ENCODE measurements at regions not wholly inside any gene's neighbourhood (a gene's known extent, or its start where the extent isn't known, plus 50 kb on each side); places are given as distances from the start of the nearest gene placed in this dataset.

DNA sequence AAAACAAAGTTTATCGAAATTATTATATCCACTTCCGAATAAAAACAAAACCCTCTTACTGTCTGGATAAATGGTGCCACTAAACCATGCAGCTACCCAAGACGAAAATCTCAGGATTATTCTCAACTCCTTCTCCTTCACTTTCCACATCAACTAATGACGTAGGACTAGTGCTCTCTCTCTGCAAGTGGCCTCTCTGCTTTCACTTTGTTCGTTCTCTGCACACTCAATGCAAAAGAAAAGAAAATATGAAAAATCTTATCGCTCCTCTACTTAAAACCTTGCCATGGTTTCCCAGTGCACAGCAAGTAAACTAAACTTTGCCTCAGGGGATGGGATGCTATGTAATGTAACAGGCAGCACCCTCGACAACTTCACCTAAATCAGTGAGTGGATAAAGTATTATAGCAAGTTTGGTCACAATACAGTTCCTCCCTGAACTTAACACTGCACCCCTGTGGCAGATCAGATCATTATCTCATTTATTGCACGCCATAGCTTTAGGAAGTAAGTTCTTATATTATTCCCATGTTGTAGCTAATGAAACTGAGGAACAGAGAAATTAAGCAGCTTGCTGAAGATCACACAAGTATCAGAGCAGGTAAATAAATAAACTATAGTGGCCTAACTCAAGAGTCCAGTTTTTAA lies 262.7 kb upstream of the GADL1 start:
- DNase-seq: no peak

DNA sequence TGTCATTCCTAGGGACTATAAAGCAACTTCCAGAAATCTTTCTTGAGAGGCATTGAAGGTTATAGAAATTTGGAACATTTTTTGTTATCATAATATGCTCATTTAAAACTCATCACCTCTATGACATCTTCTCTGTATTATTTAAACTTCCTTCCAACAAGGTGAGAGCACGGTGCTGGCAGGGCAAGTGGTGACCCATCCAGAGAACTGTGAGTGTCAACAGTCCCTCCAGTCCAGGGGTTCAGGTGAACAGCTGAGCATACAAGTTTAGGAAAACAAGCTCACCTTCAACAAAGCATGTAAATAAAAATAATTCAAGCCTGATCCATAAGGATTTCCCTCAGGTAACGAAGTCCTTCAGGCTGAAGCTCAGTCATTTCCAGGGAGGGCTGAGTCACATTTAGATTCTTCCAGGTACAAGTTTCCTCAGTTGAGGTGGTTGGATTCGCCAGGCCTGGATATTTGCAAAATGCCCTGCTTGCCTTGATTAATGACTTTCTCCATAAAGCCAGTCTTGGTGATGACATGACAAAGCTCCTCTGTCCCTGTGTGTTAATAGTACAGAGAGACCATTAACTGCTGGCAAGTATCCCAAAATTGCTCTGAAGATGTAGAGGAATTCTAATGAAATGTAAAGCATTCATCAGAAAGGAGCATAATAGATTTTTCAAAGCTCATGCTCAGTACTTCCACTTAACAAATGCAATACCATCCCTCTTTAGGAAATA lies 263.6 kb upstream of the GADL1 start:
- no peak for DNase-seq

GRCh38 chr3:31159331-31160039 lies 265.0 kb upstream of the GADL1 start:
- DNase-seq: no peak

DNA sequence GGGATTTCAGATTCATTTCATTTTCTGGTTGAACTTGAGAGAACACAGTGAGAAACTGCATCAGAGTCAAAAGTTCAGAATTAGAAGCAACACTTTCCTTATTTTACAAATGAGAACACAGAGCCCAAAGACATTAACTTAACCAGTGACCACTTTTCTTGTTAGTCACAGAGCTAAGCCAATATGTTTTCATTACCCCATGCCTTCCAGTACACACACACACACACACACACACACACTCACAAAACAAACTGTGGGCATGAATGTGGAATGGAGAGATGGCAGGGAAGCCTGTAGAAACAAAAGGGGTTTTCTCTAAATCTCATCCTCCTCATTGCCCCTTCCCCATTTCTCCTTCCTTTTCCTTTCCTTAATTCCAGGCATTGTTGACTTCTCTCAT lies 267.4 kb upstream of the GADL1 start:
- DNase-seq: no peak

DNA sequence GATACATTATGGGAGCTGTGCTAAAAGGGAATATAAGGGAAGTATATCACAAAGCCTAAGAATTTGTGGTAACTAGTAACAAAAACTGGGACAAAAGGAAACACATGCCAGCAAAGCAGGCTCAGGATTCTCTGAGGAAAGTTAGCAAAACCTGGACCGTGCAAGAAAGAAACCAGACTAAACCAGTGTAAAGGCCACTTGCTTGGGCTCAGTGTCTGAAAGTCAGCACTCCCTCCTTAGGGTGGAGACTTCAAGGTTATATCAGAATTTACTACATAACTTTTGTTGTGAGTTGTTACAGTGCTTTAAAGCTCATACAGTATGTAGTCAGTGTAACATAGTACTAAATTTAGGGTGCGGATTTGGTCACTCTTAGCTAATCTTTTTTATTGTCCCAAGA lies 269.9 kb upstream of the GADL1 start:
- no peak for DNase-seq

DNA sequence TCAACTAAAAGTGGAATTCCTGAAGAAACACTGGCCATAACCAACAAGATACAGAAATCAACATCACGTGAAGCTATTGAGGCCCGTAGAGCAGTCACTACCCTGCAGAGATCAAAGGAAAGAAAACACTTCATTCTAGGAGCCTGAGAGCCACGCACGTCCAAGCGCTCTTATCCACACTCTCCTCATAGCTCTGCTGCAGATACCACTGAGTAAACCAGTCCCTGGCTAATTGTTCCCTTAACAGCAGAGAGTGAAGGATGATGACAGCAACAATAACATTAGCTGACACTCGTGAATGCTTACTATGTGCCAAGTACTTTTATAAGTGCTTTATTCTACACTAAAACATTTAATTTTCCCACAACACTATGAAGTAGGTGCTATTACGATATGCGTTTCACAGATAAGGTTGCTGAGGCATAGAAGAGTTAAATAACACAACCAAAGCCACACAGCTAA lies 271.0 kb upstream of the GADL1 start:
- DNase-seq: no peak

- no peak for DNase-seq
Measured at GRCh38 chr3:31166249-31166885, 271.9 kb upstream of the GADL1 start.

DNA sequence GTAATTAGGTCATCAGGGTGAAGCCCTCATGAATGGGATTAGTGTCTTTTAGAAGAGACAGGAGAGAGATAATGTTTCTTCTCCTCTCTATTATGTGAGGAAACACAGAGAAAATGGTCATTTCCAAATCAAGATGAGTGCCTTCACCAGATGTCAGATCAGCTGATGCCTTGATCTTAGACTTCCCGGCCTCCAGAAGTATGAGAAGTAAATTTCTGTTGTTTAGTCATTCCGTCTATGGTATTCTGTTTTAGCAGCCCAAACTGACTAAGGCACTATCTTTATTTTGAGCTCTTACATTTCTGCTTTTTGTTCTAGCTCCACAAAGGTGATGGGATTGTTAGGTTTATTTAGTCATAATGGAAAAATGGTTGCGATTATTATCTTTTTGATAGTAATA lies 273.2 kb upstream of the GADL1 start:
- no peak for DNase-seq

GRCh38 chr3:31170932-31171670 lies 276.6 kb upstream of the GADL1 start:
- DNase-seq: no peak

DNA sequence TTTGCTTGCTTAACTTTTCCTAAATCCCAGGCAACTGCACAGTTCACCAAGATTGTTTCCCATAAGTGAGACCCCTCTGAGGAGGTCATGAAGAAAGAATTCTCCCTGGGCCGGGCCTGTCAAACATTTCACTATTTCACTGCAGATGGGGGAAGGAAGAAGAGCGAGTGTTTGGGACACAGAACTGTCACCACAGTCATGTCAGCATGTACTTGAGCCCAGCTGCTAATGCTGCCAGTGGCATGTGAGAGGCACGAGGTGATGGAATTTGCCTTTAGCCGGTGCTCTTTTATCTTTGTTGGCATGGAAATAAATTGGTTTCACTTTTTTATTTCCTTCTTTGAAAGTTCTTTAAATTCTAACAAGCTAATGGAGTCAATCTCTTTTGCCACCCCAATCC lies 277.9 kb upstream of the GADL1 start:
- DNase-seq: no peak

- no peak for DNase-seq
Measured at GRCh38 chr3:31173118-31173718, 278.8 kb upstream of the GADL1 start.

GRCh38 chr3:31174079-31174478 lies 279.6 kb upstream of the GADL1 start:
- no peak for DNase-seq

DNA sequence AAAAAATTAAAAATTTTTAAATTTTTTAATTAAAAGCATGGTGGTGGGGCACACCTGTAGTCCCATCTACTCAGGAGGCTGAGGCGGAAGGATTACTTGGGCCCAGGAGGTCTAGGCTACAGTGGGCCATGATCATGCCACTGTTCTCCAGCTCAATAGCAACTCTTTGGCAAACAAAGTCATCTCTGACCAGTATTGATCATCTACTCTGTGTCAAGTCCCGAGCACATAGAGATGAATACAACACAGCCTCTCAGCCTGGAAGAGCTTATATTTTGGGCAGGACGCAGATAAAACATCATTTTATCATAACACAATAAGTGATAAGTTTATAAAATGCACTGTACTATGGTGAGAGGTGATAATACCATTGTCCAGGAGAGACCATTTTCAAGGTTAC lies 281.6 kb upstream of the GADL1 start:
- DNase-seq: no peak

DNA sequence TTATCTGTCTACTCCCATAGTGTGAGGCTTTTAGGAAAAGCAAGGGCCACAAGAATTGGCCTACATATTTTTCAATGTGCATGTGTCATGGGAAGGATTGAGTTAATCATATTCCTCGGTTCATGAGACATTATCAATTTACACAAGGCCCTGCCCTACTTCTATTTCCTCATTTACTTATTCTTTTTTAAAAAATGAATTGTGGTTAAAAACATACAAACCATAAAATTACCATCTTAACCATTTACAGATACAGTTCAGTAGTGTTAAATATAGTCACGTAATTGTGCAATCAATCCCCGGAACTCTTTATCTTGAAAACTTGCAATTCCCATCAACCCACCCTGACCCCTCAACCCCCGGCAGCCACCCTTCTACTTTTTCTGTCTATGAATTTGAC lies 284.0 kb upstream of the GADL1 start:
- DNase-seq: no peak

GRCh38 chr3:31179768-31180167 lies 285.3 kb upstream of the GADL1 start:
- no peak for DNase-seq

- DNase-seq: no peak
Measured at GRCh38 chr3:31180274-31180673, 285.8 kb upstream of the GADL1 start.

GRCh38 chr3:31181661-31182060 lies 287.2 kb upstream of the GADL1 start:
- DNase-seq: no peak

- DNase-seq: no peak
Measured at GRCh38 chr3:31182661-31183060, 288.2 kb upstream of the GADL1 start.

DNA sequence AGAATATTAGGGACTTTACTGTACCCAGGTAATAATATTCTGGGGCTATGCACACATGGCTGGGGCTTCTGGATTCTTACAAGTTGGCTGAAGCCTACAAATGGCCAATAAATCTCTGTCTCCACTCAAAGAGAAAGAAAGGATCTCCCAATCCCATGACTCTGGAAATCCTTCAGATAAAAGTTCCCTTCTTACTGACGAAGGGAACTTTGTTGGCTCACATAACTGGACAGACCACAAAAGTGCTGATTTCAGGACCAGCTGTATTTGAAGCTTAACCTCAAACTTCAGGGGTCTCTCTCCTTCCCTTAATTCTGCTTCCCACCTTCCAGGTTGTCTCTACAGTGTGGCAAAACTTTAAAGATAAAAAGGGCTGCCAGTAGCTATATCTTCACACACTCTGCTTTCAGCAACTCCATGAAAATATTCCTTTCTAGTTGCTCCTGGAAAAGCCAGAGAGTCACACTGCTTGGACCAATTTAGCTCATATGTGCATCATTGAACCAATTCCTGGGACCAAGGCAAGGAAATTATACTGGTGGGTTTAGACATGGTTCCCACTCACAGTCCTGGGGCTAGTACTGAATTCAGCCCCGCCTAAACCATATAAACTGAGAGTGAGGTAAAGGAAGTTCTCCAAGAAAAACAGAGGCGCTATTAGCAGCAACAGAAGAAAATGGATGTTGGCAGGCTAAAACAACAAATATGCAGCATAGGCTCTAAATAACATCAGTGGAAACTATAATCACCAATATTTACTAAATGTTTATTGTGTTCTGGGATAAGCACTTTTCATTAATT lies 290.0 kb upstream of the GADL1 start:
- no peak for DNase-seq

- no peak for DNase-seq
Measured at GRCh38 chr3:31185062-31185357, 290.5 kb upstream of the GADL1 start.

GRCh38 chr3:31186041-31186440 lies 291.6 kb upstream of the GADL1 start:
- no peak for DNase-seq

DNA sequence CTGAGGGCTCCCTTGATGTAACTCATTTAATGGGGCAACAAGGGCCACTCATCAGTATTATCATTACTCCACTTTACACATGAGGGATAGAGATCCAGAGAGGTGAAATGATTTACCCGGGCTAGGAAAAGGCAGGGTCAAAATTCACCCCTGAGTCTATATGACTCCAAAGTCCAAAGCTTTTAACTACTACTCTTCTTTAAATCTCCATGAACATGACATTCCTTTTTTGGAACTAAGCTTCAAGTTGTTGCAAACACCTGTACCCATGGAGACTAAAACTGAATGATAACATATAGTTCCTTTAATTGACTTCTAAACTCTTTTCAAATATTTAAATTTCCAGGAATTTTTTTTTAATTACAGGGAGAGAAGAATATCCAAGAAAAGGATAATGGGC lies 292.9 kb upstream of the GADL1 start:
- no peak for DNase-seq

Data from stimulated activated CD4-positive, alpha-beta T cell treated with anti-CD3 and anti-CD28 coated beads, Interleukin-15, amount 100 ng/mL, for 24 hours (primary cell).